Esophagus muscularis mucosa (tissue), 3 donors: ENCODE measurements at regions not wholly inside any gene's neighbourhood (a gene's known extent, or its start where the extent isn't known, plus 50 kb on each side); places are given as distances from the start of the nearest gene placed in this dataset.

Source experiments
- CTCF ChIP-seq, 3 experiments: fragments of 200-600 bp in 2 of 3; fragments of 450-650 bp in 1 of 3; sonication (generic) in 2 of 3; IDR thresholded peaks; one replicate each; pipeline ENCODE4 v1.5.1; 2017 to 2019; ENCODE audit warnings: antibody characterized with exemption in 3 of 3, mild to moderate bottlenecking in 2 of 3, moderate library complexity in 1 of 3
- POLR2A ChIP-seq: fragments of 450-650 bp; IDR thresholded peaks from one replicate; pipeline ENCODE4 v1.6.1; 2017; ENCODE audit warnings: antibody characterized with exemption, moderate library complexity, mild to moderate bottlenecking, low read depth
- POLR2AphosphoS5 ChIP-seq, 2 donors: sonication (generic); formaldehyde crosslinking; IDR thresholded peaks; one replicate each; pipeline ENCODE4 v1.6.1; 2017; ENCODE audit warnings: antibody characterized with exemption in 2 of 2

- TF ChIP-seq CTCF (IDR thresholded peaks at IDR 0.05) (no peak), POLR2A (no peak), POLR2AphosphoS5 (IDR thresholded peaks at IDR 0.05) (no peak)
Observed at GRCh38 chr2:225295102-225295501, 104.4 kb upstream of the NYAP2 start.
